Liver (tissue), 8 donors: ENCODE measurements at regions not wholly inside any gene's neighbourhood (a gene's known extent, or its start where the extent isn't known, plus 50 kb on each side); places are given as distances from the start of the nearest gene placed in this dataset.

Experiments
- DNase-seq: peaks from one replicate; pipeline ENCODE4 v3.0.0-alpha.2; 2017; ENCODE audit warnings: low spot score
- H3K27ac ChIP-seq, 2 donors: one replicate each; pipeline ENCODE4 v1.7.0; 2013; ENCODE audit warnings: inconsistent platforms in 2 of 2, low read length in 2 of 2, control low read depth in 1 of 2, low read depth in 1 of 2, mild to moderate bottlenecking in 1 of 2
- H3K27me3 ChIP-seq, 4 donors: one replicate each; pipeline versions ENCODE4 v1.6.1 to v1.7.0; 2013; ENCODE audit warnings: low read length in 3 of 4, inconsistent platforms in 1 of 4, mild to moderate bottlenecking in 1 of 4, moderate library complexity in 1 of 4; ENCODE audit not compliant: control insufficient read depth in 4 of 4, insufficient read depth in 4 of 4
- H3K36me3 ChIP-seq, 4 donors: one replicate each; pipeline versions ENCODE4 v1.6.1 to v1.7.0; 2013; ENCODE audit warnings: low read length in 3 of 4, mild to moderate bottlenecking in 3 of 4, low read depth in 1 of 4, moderate library complexity in 1 of 4; ENCODE audit not compliant: control insufficient read depth in 4 of 4, insufficient read depth in 3 of 4
- H3K4me1 ChIP-seq, 4 donors: one replicate each; pipeline versions ENCODE4 v1.6.1 to v1.7.0; 2013; ENCODE audit warnings: low read length in 3 of 4, mild to moderate bottlenecking in 3 of 4, moderate library complexity in 1 of 4; ENCODE audit not compliant: control insufficient read depth in 4 of 4, insufficient read depth in 4 of 4
- H3K4me3 ChIP-seq, 3 donors: one replicate each; pipeline versions ENCODE4 v1.6.1 to v1.7.0; 2013; ENCODE audit warnings: low read length in 3 of 3, control low read depth in 1 of 3, low read depth in 1 of 3, mild to moderate bottlenecking in 1 of 3
- H3K9ac ChIP-seq, 2 donors: one replicate each; pipeline ENCODE4 v1.7.0; 2013; ENCODE audit warnings: low read length in 2 of 2, mild to moderate bottlenecking in 2 of 2, moderate library complexity in 2 of 2, control low read depth in 1 of 2, low read depth in 1 of 2
- H3K9me3 ChIP-seq, 4 donors: one replicate each; pipeline versions ENCODE4 v1.6.1 to v1.7.0; 2013; ENCODE audit warnings: low read length in 3 of 4; ENCODE audit not compliant: control insufficient read depth in 4 of 4
- EGR1 ChIP-seq, 2 donors: IDR thresholded peaks; 2 replicates each; pipeline ENCODE4 v1.6.1; 2016 to 2018; ENCODE audit warnings: antibody characterized with exemption in 2 of 2, low read depth in 2 of 2
- FOXA1 ChIP-seq: IDR thresholded peaks from 2 replicates; pipeline ENCODE4 v1.6.1; 2016; ENCODE audit warnings: antibody characterized with exemption
- FOXA2 ChIP-seq: IDR thresholded peaks from 2 replicates; pipeline ENCODE4 v1.6.1; 2016; ENCODE audit warnings: antibody characterized with exemption
- GABPA ChIP-seq, 2 donors: IDR thresholded peaks in 1 of 2; conservative IDR thresholded peaks in 1 of 2; 2 replicates each; pipeline ENCODE4 v1.6.1; 2016; ENCODE audit warnings: antibody characterized with exemption in 2 of 2, mild to moderate bottlenecking in 1 of 2, moderate library complexity in 1 of 2
- HNF4A ChIP-seq, 2 donors: conservative IDR thresholded peaks; 2 replicates each; pipeline ENCODE4 v1.6.1; 2016; ENCODE audit warnings: antibody characterized with exemption in 2 of 2, mild to moderate bottlenecking in 2 of 2
- HNF4G ChIP-seq: IDR thresholded peaks from 2 replicates; pipeline ENCODE4 v1.6.1; 2016; ENCODE audit warnings: antibody characterized with exemption
- JUND ChIP-seq, 2 donors: IDR thresholded peaks; 2 replicates each; pipeline ENCODE4 v1.6.1; 2016; ENCODE audit warnings: antibody characterized with exemption in 2 of 2
- NR2F2 ChIP-seq: IDR thresholded peaks from 2 replicates; pipeline ENCODE4 v1.6.1; 2016; ENCODE audit warnings: antibody characterized with exemption
- RAD21 ChIP-seq, 2 donors: IDR thresholded peaks; 2 replicates each; pipeline ENCODE4 v1.6.1; 2016; ENCODE audit warnings: antibody characterized with exemption in 2 of 2, mild to moderate bottlenecking in 2 of 2
- RXRA ChIP-seq, 2 donors: IDR thresholded peaks; 2 replicates each; pipeline ENCODE4 v1.6.1; 2017 to 2018; ENCODE audit warnings: antibody characterized with exemption in 2 of 2, mild to moderate bottlenecking in 1 of 2
- SP1 ChIP-seq: IDR thresholded peaks from 2 replicates; pipeline ENCODE4 v1.6.1; 2018; ENCODE audit warnings: antibody characterized with exemption, mild to moderate bottlenecking
- TAF1 ChIP-seq: conservative IDR thresholded peaks from 2 replicates; pipeline ENCODE4 v1.6.1; 2016; ENCODE audit warnings: antibody characterized with exemption, mild to moderate bottlenecking
- YY1 ChIP-seq: IDR thresholded peaks from 2 replicates; pipeline ENCODE4 v1.6.1; 2016; ENCODE audit warnings: antibody characterized with exemption, mild to moderate bottlenecking
- WGBS: extraction: QIAGEN DNeasy Blood & Tissue Kit; methylation state at CpG from one replicate; pipeline ENCODE4 v1.1.7; 2013; 5-methylcytosine and 5-hydroxymethylcytosine counted together
- TF ChIP-seq, protein P1 (sequence below): IDR thresholded peaks from 2 replicates; pipeline ENCODE4 v1.6.1; 2016; ENCODE audit warnings: antibody characterized with exemption, mild to moderate bottlenecking
- TF ChIP-seq, protein P2 (sequence below): IDR thresholded peaks from 2 replicates; pipeline ENCODE4 v1.6.1; 2016; ENCODE audit warnings: antibody characterized with exemption
- TF ChIP-seq, protein P3 (sequence below): IDR thresholded peaks from 2 replicates; pipeline ENCODE4 v1.6.1; 2016; ENCODE audit warnings: antibody characterized with exemption
- TF ChIP-seq, protein P4 (sequence below): fragments of 150-350 bp; IDR thresholded peaks from 2 replicates; pipeline ENCODE4 v1.5.1; 2017; ENCODE audit warnings: improper control_type of control experiment, low read depth, low read length; ENCODE audit not compliant: missing input control
- TF ChIP-seq, protein P5 (sequence below): IDR thresholded peaks from 2 replicates; pipeline ENCODE4 v1.6.1; 2016; ENCODE audit warnings: antibody characterized with exemption
- donor health status: healthy.
- donor health status: healthy.
- donor health status: healthy.
- donor health status: healthy.
- donor health status: healthy.

DNA sequence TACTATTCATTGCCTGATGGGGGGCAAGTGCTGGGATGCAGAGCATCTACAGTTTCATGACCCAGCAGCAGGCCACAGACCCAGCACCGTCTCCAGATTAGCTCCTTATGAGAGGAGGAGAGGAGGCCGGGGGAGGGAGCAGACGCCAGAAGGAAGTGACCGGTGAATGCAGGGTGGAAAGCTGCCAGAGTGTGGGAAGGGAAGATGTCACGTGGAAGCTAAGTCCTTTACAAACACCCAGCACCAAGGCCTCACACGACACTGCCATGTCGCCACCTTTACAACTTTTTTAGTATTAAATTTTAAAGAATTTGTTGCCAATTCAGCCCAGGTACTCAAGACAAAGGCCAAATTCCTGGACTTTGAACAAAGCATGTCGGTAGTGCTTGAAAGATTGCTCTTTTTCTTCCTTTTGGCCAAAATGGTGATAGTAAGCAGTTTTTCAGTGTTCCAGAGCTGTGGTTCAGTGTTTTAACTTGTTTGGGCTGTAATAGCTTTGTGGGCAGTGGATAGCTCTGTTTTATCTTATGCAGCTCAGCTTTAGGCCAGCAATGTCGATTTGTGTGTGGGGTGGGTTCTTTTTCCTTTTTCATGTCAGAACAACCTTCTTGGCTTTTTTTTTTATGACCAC lies 58.2 kb downstream of the ZBTB38 start:
- Histone ChIP-seq H3K9me3 (no peaks in the 10 kb centered on the region), H3K27me3 (no peaks in the 10 kb centered on the region), H3K36me3 (peaks cover 0 to 2% (median 0%) of the 10 kb centered on the region in 4 donors), H3K4me3 (no peak overlapping the region), H3K27ac (peak overlapping the region; percentile 79 to 86), H3K4me1 (peaks cover 8 to 34% (median 19%) of the 10 kb centered on the region in 4 donors), H3K9ac (peak overlapping the region in 1 of 2 donors; percentile 52)
- no peak for DNase-seq
- no peak for TF ChIP-seq JUND (IDR thresholded peaks at IDR 0.05)
- TF ChIP-seq GABPA (IDR thresholded peaks at IDR 0.05 in 1 of 2, conservative IDR thresholded peaks at IDR 0.05 in 1 of 2) = no peak
- TF ChIP-seq FOXA1 = no peak
- peak in 1 of 2 donors; percentile 22 for TF ChIP-seq RXRA (IDR thresholded peaks at IDR 0.05)
- no peak for TF ChIP-seq TAF1
- TF ChIP-seq, protein P1, sequence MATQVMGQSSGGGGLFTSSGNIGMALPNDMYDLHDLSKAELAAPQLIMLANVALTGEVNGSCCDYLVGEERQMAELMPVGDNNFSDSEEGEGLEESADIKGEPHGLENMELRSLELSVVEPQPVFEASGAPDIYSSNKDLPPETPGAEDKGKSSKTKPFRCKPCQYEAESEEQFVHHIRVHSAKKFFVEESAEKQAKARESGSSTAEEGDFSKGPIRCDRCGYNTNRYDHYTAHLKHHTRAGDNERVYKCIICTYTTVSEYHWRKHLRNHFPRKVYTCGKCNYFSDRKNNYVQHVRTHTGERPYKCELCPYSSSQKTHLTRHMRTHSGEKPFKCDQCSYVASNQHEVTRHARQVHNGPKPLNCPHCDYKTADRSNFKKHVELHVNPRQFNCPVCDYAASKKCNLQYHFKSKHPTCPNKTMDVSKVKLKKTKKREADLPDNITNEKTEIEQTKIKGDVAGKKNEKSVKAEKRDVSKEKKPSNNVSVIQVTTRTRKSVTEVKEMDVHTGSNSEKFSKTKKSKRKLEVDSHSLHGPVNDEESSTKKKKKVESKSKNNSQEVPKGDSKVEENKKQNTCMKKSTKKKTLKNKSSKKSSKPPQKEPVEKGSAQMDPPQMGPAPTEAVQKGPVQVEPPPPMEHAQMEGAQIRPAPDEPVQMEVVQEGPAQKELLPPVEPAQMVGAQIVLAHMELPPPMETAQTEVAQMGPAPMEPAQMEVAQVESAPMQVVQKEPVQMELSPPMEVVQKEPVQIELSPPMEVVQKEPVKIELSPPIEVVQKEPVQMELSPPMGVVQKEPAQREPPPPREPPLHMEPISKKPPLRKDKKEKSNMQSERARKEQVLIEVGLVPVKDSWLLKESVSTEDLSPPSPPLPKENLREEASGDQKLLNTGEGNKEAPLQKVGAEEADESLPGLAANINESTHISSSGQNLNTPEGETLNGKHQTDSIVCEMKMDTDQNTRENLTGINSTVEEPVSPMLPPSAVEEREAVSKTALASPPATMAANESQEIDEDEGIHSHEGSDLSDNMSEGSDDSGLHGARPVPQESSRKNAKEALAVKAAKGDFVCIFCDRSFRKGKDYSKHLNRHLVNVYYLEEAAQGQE = no peak
- TF ChIP-seq NR2F2 = no peak
- TF ChIP-seq, protein P2, sequence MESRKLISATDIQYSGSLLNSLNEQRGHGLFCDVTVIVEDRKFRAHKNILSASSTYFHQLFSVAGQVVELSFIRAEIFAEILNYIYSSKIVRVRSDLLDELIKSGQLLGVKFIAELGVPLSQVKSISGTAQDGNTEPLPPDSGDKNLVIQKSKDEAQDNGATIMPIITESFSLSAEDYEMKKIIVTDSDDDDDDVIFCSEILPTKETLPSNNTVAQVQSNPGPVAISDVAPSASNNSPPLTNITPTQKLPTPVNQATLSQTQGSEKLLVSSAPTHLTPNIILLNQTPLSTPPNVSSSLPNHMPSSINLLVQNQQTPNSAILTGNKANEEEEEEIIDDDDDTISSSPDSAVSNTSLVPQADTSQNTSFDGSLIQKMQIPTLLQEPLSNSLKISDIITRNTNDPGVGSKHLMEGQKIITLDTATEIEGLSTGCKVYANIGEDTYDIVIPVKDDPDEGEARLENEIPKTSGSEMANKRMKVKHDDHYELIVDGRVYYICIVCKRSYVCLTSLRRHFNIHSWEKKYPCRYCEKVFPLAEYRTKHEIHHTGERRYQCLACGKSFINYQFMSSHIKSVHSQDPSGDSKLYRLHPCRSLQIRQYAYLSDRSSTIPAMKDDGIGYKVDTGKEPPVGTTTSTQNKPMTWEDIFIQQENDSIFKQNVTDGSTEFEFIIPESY = no peak
- no peak for TF ChIP-seq SP1
- no peak for TF ChIP-seq EGR1 (IDR thresholded peaks at IDR 0.05; ENCODE audit: low read depth in 2 of 2)
- TF ChIP-seq FOXA2 = no peak
- TF ChIP-seq, protein P3, sequence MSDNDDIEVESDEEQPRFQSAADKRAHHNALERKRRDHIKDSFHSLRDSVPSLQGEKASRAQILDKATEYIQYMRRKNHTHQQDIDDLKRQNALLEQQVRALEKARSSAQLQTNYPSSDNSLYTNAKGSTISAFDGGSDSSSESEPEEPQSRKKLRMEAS = no peak
- TF ChIP-seq HNF4G = no peak
- TF ChIP-seq HNF4A (conservative IDR thresholded peaks at IDR 0.05) = no peak
- TF ChIP-seq YY1 = peak; percentile 56
- no peak for TF ChIP-seq RAD21 (IDR thresholded peaks at IDR 0.05)
- WGBS = 21% methylated on average over 9 of the region's 9 CpGs

DNA sequence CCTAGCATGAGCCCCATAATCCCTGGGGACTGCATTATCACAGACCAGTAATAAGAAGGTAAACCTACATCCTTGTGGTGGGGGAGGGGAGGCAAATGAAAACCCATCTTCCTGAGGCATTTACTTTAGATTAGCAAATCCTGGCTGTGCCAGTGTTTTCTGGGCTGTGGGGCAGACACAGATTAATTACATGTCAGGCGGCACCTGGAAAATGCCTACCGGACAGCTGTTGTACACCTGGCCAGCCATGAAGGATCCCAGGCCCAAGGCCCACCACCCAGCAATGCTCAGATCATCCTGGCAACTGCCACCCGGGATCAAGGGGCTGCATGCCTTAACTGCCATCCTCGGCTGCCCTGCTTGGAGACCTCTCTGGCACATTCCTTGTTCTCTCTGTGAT lies 59.1 kb upstream of the RASA2 start:
- Histone ChIP-seq H3K9me3 (no peaks in the 10 kb centered on the region), H3K36me3 (peaks cover 0 to 2% (median 0%) of the 10 kb centered on the region in 4 donors), H3K27me3 (no peaks in the 10 kb centered on the region), H3K4me1 (peaks cover 10 to 46% (median 29%) of the 10 kb centered on the region in 4 donors), H3K27ac (no peak overlapping the region), H3K9ac (no peak overlapping the region), H3K4me3 (no peak overlapping the region)
- 94% methylated on average over 4 of the region's 4 CpGs for WGBS
- no peak for DNase-seq
- TF ChIP-seq, protein P4, sequence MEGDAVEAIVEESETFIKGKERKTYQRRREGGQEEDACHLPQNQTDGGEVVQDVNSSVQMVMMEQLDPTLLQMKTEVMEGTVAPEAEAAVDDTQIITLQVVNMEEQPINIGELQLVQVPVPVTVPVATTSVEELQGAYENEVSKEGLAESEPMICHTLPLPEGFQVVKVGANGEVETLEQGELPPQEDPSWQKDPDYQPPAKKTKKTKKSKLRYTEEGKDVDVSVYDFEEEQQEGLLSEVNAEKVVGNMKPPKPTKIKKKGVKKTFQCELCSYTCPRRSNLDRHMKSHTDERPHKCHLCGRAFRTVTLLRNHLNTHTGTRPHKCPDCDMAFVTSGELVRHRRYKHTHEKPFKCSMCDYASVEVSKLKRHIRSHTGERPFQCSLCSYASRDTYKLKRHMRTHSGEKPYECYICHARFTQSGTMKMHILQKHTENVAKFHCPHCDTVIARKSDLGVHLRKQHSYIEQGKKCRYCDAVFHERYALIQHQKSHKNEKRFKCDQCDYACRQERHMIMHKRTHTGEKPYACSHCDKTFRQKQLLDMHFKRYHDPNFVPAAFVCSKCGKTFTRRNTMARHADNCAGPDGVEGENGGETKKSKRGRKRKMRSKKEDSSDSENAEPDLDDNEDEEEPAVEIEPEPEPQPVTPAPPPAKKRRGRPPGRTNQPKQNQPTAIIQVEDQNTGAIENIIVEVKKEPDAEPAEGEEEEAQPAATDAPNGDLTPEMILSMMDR = no peak
- no peak for TF ChIP-seq RAD21 (IDR thresholded peaks at IDR 0.05)
- TF ChIP-seq TAF1 = no peak
- no peak for TF ChIP-seq YY1
- TF ChIP-seq JUND (IDR thresholded peaks at IDR 0.05) = no peak
- no peak for TF ChIP-seq HNF4G
- no peak for TF ChIP-seq HNF4A (conservative IDR thresholded peaks at IDR 0.05)
- TF ChIP-seq RXRA (IDR thresholded peaks at IDR 0.05) = no peak
- TF ChIP-seq, protein P3 = no peak
- TF ChIP-seq, protein P5, sequence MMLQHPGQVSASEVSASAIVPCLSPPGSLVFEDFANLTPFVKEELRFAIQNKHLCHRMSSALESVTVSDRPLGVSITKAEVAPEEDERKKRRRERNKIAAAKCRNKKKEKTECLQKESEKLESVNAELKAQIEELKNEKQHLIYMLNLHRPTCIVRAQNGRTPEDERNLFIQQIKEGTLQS = no peak
- no peak for TF ChIP-seq EGR1 (IDR thresholded peaks at IDR 0.05; ENCODE audit: low read depth in 2 of 2)
- TF ChIP-seq FOXA1 = no peak
- TF ChIP-seq NR2F2 = no peak
- no peak for TF ChIP-seq GABPA (IDR thresholded peaks at IDR 0.05 in 1 of 2, conservative IDR thresholded peaks at IDR 0.05 in 1 of 2)
